Activated CD4-positive, alpha-beta T cell treated with anti-CD3 and anti-CD28 coated beads, Interleukin-2, amount 50 U/mL, for 16 hours (primary cell): ENCODE measurements at regions not wholly inside any gene's neighbourhood (a gene's known extent, or its start where the extent isn't known, plus 50 kb on each side); places are given as distances from the start of the nearest gene placed in this dataset.

Experiments used
- DNase-seq: peaks from one replicate; pipeline ENCODE4 v3.0.0-alpha.2; 2020

GRCh38 chr14:101110729-101111619 is 207.5 kb upstream of the RTL1 start:
- no peak for DNase-seq

- DNase-seq = no peak
Observed at GRCh38 chr14:101111620-101112290, 208.2 kb upstream of the RTL1 start.

- no peak for DNase-seq
Observed at GRCh38 chr14:101112351-101113107, 209.0 kb upstream of the RTL1 start.

- DNase-seq = no peak
Observed at GRCh38 chr14:101113108-101113612, 209.6 kb upstream of the RTL1 start.

- no peak for DNase-seq
Observed at GRCh38 chr14:101113835-101114725, 210.6 kb upstream of the RTL1 start.

GRCh38 chr14:101114726-101115515 is 211.4 kb upstream of the RTL1 start:
- no peak for DNase-seq

GRCh38 chr14:101115652-101116051 is 212.1 kb upstream of the RTL1 start:
- DNase-seq = no peak

GRCh38 chr14:101116065-101116464 is 212.5 kb upstream of the RTL1 start:
- no peak for DNase-seq

- no peak for DNase-seq
Observed at GRCh38 chr14:101116486-101117130, 213.1 kb upstream of the RTL1 start.

GRCh38 chr14:101117543-101117942 is 214.0 kb upstream of the RTL1 start:
- no peak for DNase-seq

GRCh38 chr14:101118233-101118632 is 214.7 kb upstream of the RTL1 start:
- DNase-seq = no peak

- DNase-seq = no peak
Observed at GRCh38 chr14:101118746-101119591, 215.4 kb upstream of the RTL1 start.

GRCh38 chr14:101119830-101120571 is 216.5 kb upstream of the RTL1 start:
- no peak for DNase-seq

GRCh38 chr14:101120641-101121507 is 217.4 kb upstream of the RTL1 start:
- DNase-seq = no peak

GRCh38 chr14:101121508-101122139 is 218.1 kb upstream of the RTL1 start:
- no peak for DNase-seq

GRCh38 chr14:101122237-101123141 is 219.0 kb upstream of the RTL1 start:
- no peak for DNase-seq
